ENCODE measurements at regions not wholly inside any gene's neighbourhood (a gene's known extent, or its start where the extent isn't known, plus 50 kb on each side); places are given as distances from the start of the nearest gene placed in this dataset.

DNA sequence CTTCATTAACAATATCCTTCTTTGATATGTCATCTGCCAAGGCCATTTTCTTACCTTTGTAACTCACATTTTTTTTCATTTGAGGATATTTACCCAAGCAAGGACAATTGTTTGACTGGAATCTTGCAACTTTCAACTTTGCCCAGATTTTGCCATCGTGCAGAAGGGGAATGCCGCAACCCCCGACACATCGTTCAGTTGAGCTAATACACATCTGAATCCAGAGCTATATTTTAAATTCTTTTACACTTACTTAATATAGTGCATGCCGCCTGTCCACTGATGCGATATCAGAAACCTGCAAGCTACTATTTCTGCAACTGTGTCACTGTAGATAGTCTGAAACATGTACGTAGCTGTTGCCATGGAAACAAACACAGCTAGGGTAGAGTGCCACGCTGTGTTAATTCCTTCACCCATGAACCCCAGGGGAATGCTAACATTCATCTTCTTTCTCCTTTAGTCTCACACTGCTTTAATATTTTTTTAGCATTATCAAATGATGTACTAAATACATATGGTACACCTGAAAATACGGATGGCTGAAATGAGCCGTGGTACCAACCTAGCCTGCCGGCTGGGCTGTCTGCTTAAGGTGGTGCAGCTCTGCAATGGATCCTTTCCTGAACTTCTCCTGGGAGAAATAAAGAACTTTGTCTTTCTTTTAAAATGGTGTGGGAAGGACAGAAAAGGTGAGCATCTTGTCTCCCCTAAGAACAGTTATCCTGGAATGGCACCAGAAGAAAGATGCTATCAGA, 77.0 kb upstream of the FOXN3 start:
- peak; percentile 39 to 57 (median 56) for DNase-seq
- no peaks in the 10 kb centered on the region for H3K36me3 ChIP-seq
- intact Hi-C loops (cut with DNase I) = no loop called here
- peak overlapping the region in 1 of 3 donors; percentile 6 for H3K27ac ChIP-seq
- H3K9me3 ChIP-seq = no peaks in the 10 kb centered on the region
- 49% methylated on average over 11 of the region's 11 CpGs for WGBS (ENCODE audit: insufficient coverage, low coverage, low lambda C conversion rate, missing lambda C conversion rate)
- TF ChIP-seq POLR2A (IDR thresholded peaks at IDR 0.05) = no peak
- TF ChIP-seq, protein P1, sequence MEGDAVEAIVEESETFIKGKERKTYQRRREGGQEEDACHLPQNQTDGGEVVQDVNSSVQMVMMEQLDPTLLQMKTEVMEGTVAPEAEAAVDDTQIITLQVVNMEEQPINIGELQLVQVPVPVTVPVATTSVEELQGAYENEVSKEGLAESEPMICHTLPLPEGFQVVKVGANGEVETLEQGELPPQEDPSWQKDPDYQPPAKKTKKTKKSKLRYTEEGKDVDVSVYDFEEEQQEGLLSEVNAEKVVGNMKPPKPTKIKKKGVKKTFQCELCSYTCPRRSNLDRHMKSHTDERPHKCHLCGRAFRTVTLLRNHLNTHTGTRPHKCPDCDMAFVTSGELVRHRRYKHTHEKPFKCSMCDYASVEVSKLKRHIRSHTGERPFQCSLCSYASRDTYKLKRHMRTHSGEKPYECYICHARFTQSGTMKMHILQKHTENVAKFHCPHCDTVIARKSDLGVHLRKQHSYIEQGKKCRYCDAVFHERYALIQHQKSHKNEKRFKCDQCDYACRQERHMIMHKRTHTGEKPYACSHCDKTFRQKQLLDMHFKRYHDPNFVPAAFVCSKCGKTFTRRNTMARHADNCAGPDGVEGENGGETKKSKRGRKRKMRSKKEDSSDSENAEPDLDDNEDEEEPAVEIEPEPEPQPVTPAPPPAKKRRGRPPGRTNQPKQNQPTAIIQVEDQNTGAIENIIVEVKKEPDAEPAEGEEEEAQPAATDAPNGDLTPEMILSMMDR (IDR thresholded peaks at IDR 0.05) = no peak
- peaks cover 0 to 24% (median 5%) of the 10 kb centered on the region in 4 donors for H3K4me1 ChIP-seq
- H3K27me3 ChIP-seq = no peaks in the 10 kb centered on the region
- H3K4me3 ChIP-seq = peak overlapping the region in 1 of 3 donors; percentile 1
- ATAC-seq = peak; percentile 69 to 86 (median 85)

DNA sequence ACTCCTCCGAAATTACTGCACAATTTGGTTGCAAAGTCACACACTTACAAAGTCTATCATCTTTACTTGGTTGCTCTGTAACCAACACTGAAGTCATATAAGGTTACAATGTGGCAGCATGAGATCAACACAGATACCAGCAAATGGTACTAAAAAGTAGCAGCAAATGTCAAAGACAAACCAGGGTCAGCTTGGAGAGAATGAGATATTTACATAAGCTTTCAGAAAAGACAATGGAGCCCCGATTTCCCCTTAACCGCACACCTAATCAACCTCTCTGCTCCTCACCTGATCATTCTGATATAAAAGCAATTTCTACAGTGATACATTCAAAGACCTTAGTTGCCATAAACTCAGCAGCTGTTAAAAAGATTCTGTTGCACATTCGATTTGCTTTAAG, 76.4 kb upstream of the FOXN3 start:
- DNase-seq = no peak
- peak in 2 of 4 donors; percentile 34 to 42 for ATAC-seq
- Histone ChIP-seq H3K9me3 (no peaks in the 10 kb centered on the region), H3K4me3 (no peak overlapping the region), H3K36me3 (no peaks in the 10 kb centered on the region), H3K27ac (peak overlapping the region in 1 of 3 donors; percentile 6), H3K27me3 (no peaks in the 10 kb centered on the region), H3K4me1 (peaks cover 0 to 24% (median 5%) of the 10 kb centered on the region in 4 donors)
- intact Hi-C loops (cut with DNase I) = no loop called here
- TF ChIP-seq, protein P1 (IDR thresholded peaks at IDR 0.05) = no peak
- TF ChIP-seq POLR2A (IDR thresholded peaks at IDR 0.05) = no peak
- WGBS (ENCODE audit: insufficient coverage, low coverage, low lambda C conversion rate, missing lambda C conversion rate) = 35% methylated on average over 4 of the region's 4 CpGs

DNA sequence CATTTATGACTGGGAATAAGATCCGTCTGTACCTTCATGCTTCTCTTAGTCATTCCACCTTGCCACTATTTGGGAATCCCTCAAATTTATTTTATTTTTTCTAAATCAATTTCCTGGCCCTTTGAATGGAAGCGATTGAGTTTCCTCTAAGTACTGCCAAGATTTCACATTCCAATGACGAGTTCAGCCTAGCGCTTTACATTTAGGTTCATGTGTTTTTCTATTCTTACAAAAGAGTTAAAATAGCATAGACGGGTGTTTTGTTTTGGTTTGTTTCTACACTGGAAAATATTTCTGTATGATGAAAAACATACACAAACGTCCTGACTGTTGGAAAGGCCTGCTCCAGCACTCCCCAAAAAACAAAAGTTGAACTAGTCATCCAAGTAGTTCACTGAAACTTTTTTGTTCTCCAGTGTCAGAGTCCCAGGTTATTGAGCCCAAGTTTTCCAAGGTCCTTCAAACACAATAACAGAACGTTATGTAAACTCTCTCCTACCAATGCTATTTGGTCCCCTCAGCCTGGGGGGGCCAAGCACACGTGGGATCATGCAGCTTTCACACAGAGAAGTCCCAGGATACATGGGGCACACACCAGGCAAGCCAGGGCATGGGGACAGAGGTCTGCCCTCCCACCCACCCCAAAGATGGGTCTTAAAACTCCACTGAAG, 74.8 kb upstream of the FOXN3 start:
- Histone ChIP-seq H3K4me1 (peaks cover 0 to 28% (median 5%) of the 10 kb centered on the region in 4 donors), H3K36me3 (no peaks in the 10 kb centered on the region), H3K9me3 (no peaks in the 10 kb centered on the region), H3K27me3 (no peaks in the 10 kb centered on the region), H3K27ac (no peak overlapping the region), H3K4me3 (no peak overlapping the region)
- WGBS (ENCODE audit: insufficient coverage, low coverage, low lambda C conversion rate, missing lambda C conversion rate) = 29% methylated on average over 7 of the region's 8 CpGs
- no peak for TF ChIP-seq POLR2A (IDR thresholded peaks at IDR 0.05)
- TF ChIP-seq, protein P1 (IDR thresholded peaks at IDR 0.05) = no peak
- ATAC-seq = no peak
- DNase-seq = no peak
- intact Hi-C loops (cut with DNase I) = no loop called here

DNA sequence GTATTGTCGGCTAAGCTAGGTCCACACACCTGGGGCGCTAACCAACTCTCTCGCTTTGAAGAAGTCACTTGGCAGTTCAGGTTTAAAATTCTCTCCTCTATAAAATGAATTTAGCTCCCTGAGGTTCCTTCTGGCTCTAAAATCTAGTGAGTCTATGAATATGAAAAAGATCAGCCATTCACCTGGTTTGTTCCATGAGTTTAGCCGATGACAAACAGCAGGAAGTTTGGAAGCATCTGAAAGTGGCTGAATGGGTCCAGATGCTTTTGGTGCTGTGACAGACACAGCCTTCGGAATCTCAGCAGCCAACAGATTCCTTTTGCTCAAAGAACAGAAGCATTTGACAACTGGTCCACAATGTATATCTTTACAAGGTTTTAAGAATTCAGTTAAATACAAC, 73.4 kb upstream of the FOXN3 start:
- no peak for ATAC-seq
- TF ChIP-seq, protein P1 (IDR thresholded peaks at IDR 0.05) = no peak
- no peak for TF ChIP-seq POLR2A (IDR thresholded peaks at IDR 0.05)
- DNase-seq = no peak
- 95% methylated on average over 4 of the region's 5 CpGs for WGBS (ENCODE audit: insufficient coverage, low coverage, low lambda C conversion rate, missing lambda C conversion rate)
- H3K9me3 ChIP-seq = no peaks in the 10 kb centered on the region
- no peak overlapping the region for H3K27ac ChIP-seq
- no peaks in the 10 kb centered on the region for H3K36me3 ChIP-seq
- H3K4me1 ChIP-seq = peaks cover 0 to 33% (median 5%) of the 10 kb centered on the region in 4 donors
- no peaks in the 10 kb centered on the region for H3K27me3 ChIP-seq
- no peak overlapping the region for H3K4me3 ChIP-seq
- intact Hi-C loops (cut with DNase I) = no loop called here

All from right lobe of liver (tissue), 6 donors.